Liver (tissue), 8 donors: ENCODE measurements at regions not wholly inside any gene's neighbourhood (a gene's known extent, or its start where the extent isn't known, plus 50 kb on each side); places are given as distances from the start of the nearest gene placed in this dataset.

Experiments used
- DNase-seq: peaks from one replicate; pipeline ENCODE4 v3.0.0-alpha.2; 2017; ENCODE audit warnings: low spot score
- H3K27ac ChIP-seq, 2 donors: one replicate each; pipeline ENCODE4 v1.7.0; 2013; ENCODE audit warnings: inconsistent platforms in 2 of 2, low read length in 2 of 2, control low read depth in 1 of 2, low read depth in 1 of 2, mild to moderate bottlenecking in 1 of 2
- H3K27me3 ChIP-seq, 4 donors: one replicate each; pipeline versions ENCODE4 v1.6.1 to v1.7.0; 2013; ENCODE audit warnings: low read length in 3 of 4, inconsistent platforms in 1 of 4, mild to moderate bottlenecking in 1 of 4, moderate library complexity in 1 of 4; ENCODE audit not compliant: control insufficient read depth in 4 of 4, insufficient read depth in 4 of 4
- H3K36me3 ChIP-seq, 4 donors: one replicate each; pipeline versions ENCODE4 v1.6.1 to v1.7.0; 2013; ENCODE audit warnings: low read length in 3 of 4, mild to moderate bottlenecking in 3 of 4, low read depth in 1 of 4, moderate library complexity in 1 of 4; ENCODE audit not compliant: control insufficient read depth in 4 of 4, insufficient read depth in 3 of 4
- H3K4me1 ChIP-seq, 4 donors: one replicate each; pipeline versions ENCODE4 v1.6.1 to v1.7.0; 2013; ENCODE audit warnings: low read length in 3 of 4, mild to moderate bottlenecking in 3 of 4, moderate library complexity in 1 of 4; ENCODE audit not compliant: control insufficient read depth in 4 of 4, insufficient read depth in 4 of 4
- H3K4me3 ChIP-seq, 3 donors: one replicate each; pipeline versions ENCODE4 v1.6.1 to v1.7.0; 2013; ENCODE audit warnings: low read length in 3 of 3, control low read depth in 1 of 3, low read depth in 1 of 3, mild to moderate bottlenecking in 1 of 3
- H3K9ac ChIP-seq, 2 donors: one replicate each; pipeline ENCODE4 v1.7.0; 2013; ENCODE audit warnings: low read length in 2 of 2, mild to moderate bottlenecking in 2 of 2, moderate library complexity in 2 of 2, control low read depth in 1 of 2, low read depth in 1 of 2
- H3K9me3 ChIP-seq, 4 donors: one replicate each; pipeline versions ENCODE4 v1.6.1 to v1.7.0; 2013; ENCODE audit warnings: low read length in 3 of 4; ENCODE audit not compliant: control insufficient read depth in 4 of 4
- ATF3 ChIP-seq: IDR thresholded peaks from 2 replicates; pipeline ENCODE4 v1.6.1; 2016; ENCODE audit warnings: antibody characterized with exemption
- CTCF ChIP-seq: fragments of 150-350 bp; IDR thresholded peaks from 2 replicates; pipeline ENCODE4 v1.5.1; 2017; ENCODE audit warnings: improper control_type of control experiment, low read depth, low read length; ENCODE audit not compliant: missing input control
- EGR1 ChIP-seq, 2 donors: IDR thresholded peaks; 2 replicates each; pipeline ENCODE4 v1.6.1; 2016 to 2018; ENCODE audit warnings: antibody characterized with exemption in 2 of 2, low read depth in 2 of 2
- FOXA1 ChIP-seq: IDR thresholded peaks from 2 replicates; pipeline ENCODE4 v1.6.1; 2016; ENCODE audit warnings: antibody characterized with exemption
- FOXA2 ChIP-seq: IDR thresholded peaks from 2 replicates; pipeline ENCODE4 v1.6.1; 2016; ENCODE audit warnings: antibody characterized with exemption
- GABPA ChIP-seq, 2 donors: IDR thresholded peaks in 1 of 2; conservative IDR thresholded peaks in 1 of 2; 2 replicates each; pipeline ENCODE4 v1.6.1; 2016; ENCODE audit warnings: antibody characterized with exemption in 2 of 2, mild to moderate bottlenecking in 1 of 2, moderate library complexity in 1 of 2
- HNF4A ChIP-seq, 2 donors: conservative IDR thresholded peaks; 2 replicates each; pipeline ENCODE4 v1.6.1; 2016; ENCODE audit warnings: antibody characterized with exemption in 2 of 2, mild to moderate bottlenecking in 2 of 2
- HNF4G ChIP-seq: IDR thresholded peaks from 2 replicates; pipeline ENCODE4 v1.6.1; 2016; ENCODE audit warnings: antibody characterized with exemption
- JUND ChIP-seq, 2 donors: IDR thresholded peaks; 2 replicates each; pipeline ENCODE4 v1.6.1; 2016; ENCODE audit warnings: antibody characterized with exemption in 2 of 2
- NR2F2 ChIP-seq: IDR thresholded peaks from 2 replicates; pipeline ENCODE4 v1.6.1; 2016; ENCODE audit warnings: antibody characterized with exemption
- RXRA ChIP-seq, 2 donors: IDR thresholded peaks; 2 replicates each; pipeline ENCODE4 v1.6.1; 2017 to 2018; ENCODE audit warnings: antibody characterized with exemption in 2 of 2, mild to moderate bottlenecking in 1 of 2
- SP1 ChIP-seq: IDR thresholded peaks from 2 replicates; pipeline ENCODE4 v1.6.1; 2018; ENCODE audit warnings: antibody characterized with exemption, mild to moderate bottlenecking
- TAF1 ChIP-seq: conservative IDR thresholded peaks from 2 replicates; pipeline ENCODE4 v1.6.1; 2016; ENCODE audit warnings: antibody characterized with exemption, mild to moderate bottlenecking
- YY1 ChIP-seq: IDR thresholded peaks from 2 replicates; pipeline ENCODE4 v1.6.1; 2016; ENCODE audit warnings: antibody characterized with exemption, mild to moderate bottlenecking
- WGBS: extraction: QIAGEN DNeasy Blood & Tissue Kit; methylation state at CpG from one replicate; pipeline ENCODE4 v1.1.7; 2013; 5-methylcytosine and 5-hydroxymethylcytosine counted together
- TF ChIP-seq, protein P1 (sequence below): IDR thresholded peaks from 2 replicates; pipeline ENCODE4 v1.6.1; 2016; ENCODE audit warnings: antibody characterized with exemption
- donor health status: healthy.
- donor health status: healthy.
- donor health status: healthy.
- donor health status: healthy.
- donor health status: healthy.

DNA sequence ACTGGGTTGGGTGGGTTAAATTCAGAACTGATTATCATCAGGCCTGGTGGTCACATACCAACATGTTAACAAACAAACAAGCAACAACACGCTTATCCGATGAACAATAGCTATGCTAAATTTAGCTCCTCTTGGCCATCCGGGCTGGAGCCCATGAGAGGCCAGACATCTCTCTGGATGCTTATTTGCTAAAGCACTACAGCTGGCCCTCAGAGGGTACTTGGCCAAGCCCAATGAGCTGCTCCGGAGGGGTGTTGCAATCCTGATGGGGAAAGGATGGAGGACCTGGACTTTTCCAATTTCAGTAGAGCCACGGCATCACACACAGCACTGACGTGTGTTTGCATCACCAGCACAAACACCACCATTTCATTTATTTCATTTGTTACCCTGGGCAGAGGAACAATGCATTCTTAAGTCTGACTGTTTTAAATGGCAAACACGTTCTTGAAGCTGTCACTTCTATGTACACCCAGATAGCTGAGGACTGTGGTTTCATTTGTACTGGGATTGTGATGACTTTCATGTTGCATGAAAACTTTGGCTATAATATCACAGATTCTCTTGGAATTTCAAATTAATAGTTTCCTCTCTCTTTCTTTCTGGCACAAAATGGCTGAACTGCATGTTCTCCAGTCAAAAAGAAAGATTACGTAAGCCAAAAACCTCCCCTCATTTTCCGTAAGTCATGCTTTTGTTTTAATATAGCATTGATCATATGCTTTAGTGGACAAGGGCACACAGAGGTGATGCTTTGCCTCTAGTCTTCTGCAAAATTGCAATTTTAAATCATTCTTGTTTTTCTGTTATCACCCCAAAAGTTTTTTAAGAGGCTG lies 359.8 kb upstream of the KAZN start:
- Histone ChIP-seq H3K36me3 (no peaks in the 10 kb centered on the region), H3K27me3 (peaks cover 0 to 7% (median 0%) of the 10 kb centered on the region in 4 donors), H3K27ac (no peak overlapping the region), H3K9ac (no peak overlapping the region), H3K9me3 (no peaks in the 10 kb centered on the region), H3K4me3 (no peak overlapping the region), H3K4me1 (no peaks in the 10 kb centered on the region)
- DNase-seq = no peak
- 81% methylated on average over 9 of the region's 9 CpGs for WGBS
- TF ChIP-seq EGR1 (IDR thresholded peaks at IDR 0.05; ENCODE audit: low read depth in 2 of 2) (no peak), HNF4A (conservative IDR thresholded peaks at IDR 0.05) (no peak), CTCF (no peak), TAF1 (no peak), FOXA2 (no peak), FOXA1 (no peak), ATF3 (no peak), SP1 (no peak), GABPA (IDR thresholded peaks at IDR 0.05 in 1 of 2, conservative IDR thresholded peaks at IDR 0.05 in 1 of 2) (no peak)
- TF ChIP-seq, protein P1, sequence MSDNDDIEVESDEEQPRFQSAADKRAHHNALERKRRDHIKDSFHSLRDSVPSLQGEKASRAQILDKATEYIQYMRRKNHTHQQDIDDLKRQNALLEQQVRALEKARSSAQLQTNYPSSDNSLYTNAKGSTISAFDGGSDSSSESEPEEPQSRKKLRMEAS = no peak

DNA sequence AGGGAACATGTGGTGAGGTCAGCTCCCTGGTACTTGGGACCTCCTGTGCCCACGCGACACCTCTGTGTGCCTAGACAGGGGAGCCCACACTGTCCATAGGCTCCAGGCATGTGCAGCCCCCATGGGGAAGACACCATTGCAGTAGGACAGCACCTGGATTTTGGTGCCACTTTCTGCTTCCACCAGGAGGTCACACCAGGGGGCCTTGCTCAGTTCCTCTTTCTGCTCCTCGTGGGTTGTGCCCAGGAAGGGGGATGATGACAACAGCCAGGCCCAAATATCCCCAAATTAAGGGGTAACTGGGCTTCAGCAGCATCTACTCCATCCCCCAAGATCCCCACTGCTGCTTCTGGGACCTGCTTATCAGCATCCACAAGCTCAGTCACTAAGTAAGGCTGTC lies 358.2 kb upstream of the KAZN start:
- peaks cover 0 to 7% (median 0%) of the 10 kb centered on the region in 4 donors for H3K27me3 ChIP-seq
- H3K4me1 ChIP-seq = no peaks in the 10 kb centered on the region
- WGBS = 82% methylated on average over 3 of the region's 3 CpGs
- no peak overlapping the region for H3K4me3 ChIP-seq
- H3K9me3 ChIP-seq = no peaks in the 10 kb centered on the region
- DNase-seq = no peak
- no peak overlapping the region for H3K27ac ChIP-seq
- no peaks in the 10 kb centered on the region for H3K36me3 ChIP-seq
- no peak overlapping the region for H3K9ac ChIP-seq
- TF ChIP-seq SP1 = no peak
- TF ChIP-seq JUND (IDR thresholded peaks at IDR 0.05) = no peak
- no peak for TF ChIP-seq ATF3
- TF ChIP-seq YY1 = no peak
- no peak for TF ChIP-seq EGR1 (IDR thresholded peaks at IDR 0.05; ENCODE audit: low read depth in 2 of 2)
- TF ChIP-seq HNF4A (conservative IDR thresholded peaks at IDR 0.05) = no peak
- no peak for TF ChIP-seq TAF1
- no peak for TF ChIP-seq HNF4G
- no peak for TF ChIP-seq CTCF
- TF ChIP-seq RXRA (IDR thresholded peaks at IDR 0.05) = no peak
- no peak for TF ChIP-seq NR2F2
- no peak for TF ChIP-seq GABPA (IDR thresholded peaks at IDR 0.05 in 1 of 2, conservative IDR thresholded peaks at IDR 0.05 in 1 of 2)
